IMR-90 (cell line): ENCODE measurements at regions not wholly inside any gene's neighbourhood (a gene's known extent, or its start where the extent isn't known, plus 50 kb on each side); places are given as distances from the start of the nearest gene placed in this dataset.
A peak's percentile ranks its signal among the peaks of the same experiment; 100 is the strongest.

Experiments
- ATAC-seq: fragments of 200-7000 bp; cut with Tn5 transposase; 2 replicates; pipeline ENCODE4 v1.9.1; 2020; ENCODE audit warnings: low read depth, mild to moderate bottlenecking, moderate library complexity
- BruUV-seq: library from RNA; stranded (reverse); fragments of 400-500 nt; replicated peaks from 2 replicates; lab custom pipeline; 2021; lab: Mats Ljungman, UMichigan
- CTCF ChIA-PET: fragments of 300-600 bp; formaldehyde crosslinking; extraction: SDS; loops from one replicate; lab custom pipeline; 2021; ENCODE audit warnings: antibody characterized with exemption; lab: Yijun Ruan, JAX
- POLR2A ChIA-PET: fragments of 300-600 bp; sonication (Branson Sonifier 250); formaldehyde crosslinking; loops from one replicate; lab custom pipeline; 2022; ENCODE audit warnings: antibody characterized with exemption; ENCODE audit not compliant: unreplicated experiment; lab: Charles Lee
- DNase-seq: peaks from one replicate; pipeline ENCODE4 v3.0.0; 2013
- H2AFZ ChIP-seq: replicated peaks from 2 replicates; pipeline ENCODE3; 2013; ENCODE audit warnings: low read length, mild to moderate bottlenecking; ENCODE audit not compliant: poor library complexity
- H2AK5ac ChIP-seq: 2 replicates; pipeline ENCODE4 v1.6.1; 2013; ENCODE audit warnings: low read depth, low read length, inconsistent platforms
- H2AK9ac ChIP-seq: replicated peaks from 2 replicates; pipeline ENCODE3; 2013; ENCODE audit warnings: mild to moderate bottlenecking, low read depth, low read length, moderate library complexity; ENCODE audit not compliant: poor library complexity
- H2BK120ac ChIP-seq: 2 replicates; pipeline ENCODE4 v1.6.1; 2013; ENCODE audit warnings: low read depth, low read length, inconsistent platforms
- H2BK15ac ChIP-seq: 3 replicates; pipeline ENCODE4 v1.6.1; 2013; ENCODE audit warnings: low read depth, low read length, inconsistent platforms
- H2BK20ac ChIP-seq: 2 replicates; pipeline ENCODE4 v1.6.1; 2013; ENCODE audit warnings: low read depth, mild to moderate bottlenecking, inconsistent platforms, low read length, moderate library complexity
- H2BK5ac ChIP-seq: 2 replicates; pipeline ENCODE4 v1.6.1; 2013; ENCODE audit warnings: mild to moderate bottlenecking, low read depth, low read length, inconsistent platforms; ENCODE audit not compliant: poor library complexity, severe bottlenecking
- H3K14ac ChIP-seq: replicated peaks from 2 replicates; pipeline ENCODE4 v1.6.1; 2013; ENCODE audit warnings: low read depth, low read length, inconsistent platforms
- H3K18ac ChIP-seq: 2 replicates; pipeline ENCODE4 v1.6.1; 2013; ENCODE audit warnings: low read depth, low read length, control low read depth
- H3K23ac ChIP-seq: 2 replicates; pipeline ENCODE4 v1.6.1; 2013; ENCODE audit warnings: low read depth, low read length, inconsistent platforms
- H3K27ac ChIP-seq: 2 replicates; pipeline ENCODE4 v1.5.1; 2013; ENCODE audit warnings: mild to moderate bottlenecking, control low read depth, low read length; ENCODE audit not compliant: insufficient read depth
- H3K27me3 ChIP-seq: 2 replicates; pipeline ENCODE4 v1.6.1; 2013; ENCODE audit warnings: low read length; ENCODE audit not compliant: control insufficient read depth, insufficient read depth
- H3K36me3 ChIP-seq: 2 replicates; pipeline ENCODE4 v1.6.1; 2013; ENCODE audit warnings: low read length, mixed read lengths; ENCODE audit not compliant: control insufficient read depth, insufficient read depth
- H3K4ac ChIP-seq: 2 replicates; pipeline ENCODE4 v1.6.1; 2013; ENCODE audit warnings: low read depth, low read length, inconsistent platforms
- H3K4me1 ChIP-seq: 2 replicates; pipeline ENCODE4 v1.6.1; 2013; ENCODE audit warnings: low read length, mixed read lengths; ENCODE audit not compliant: control insufficient read depth, insufficient read depth
- H3K4me2 ChIP-seq: 2 replicates; pipeline ENCODE4 v1.6.1; 2013; ENCODE audit warnings: low read depth, mild to moderate bottlenecking, control low read depth, low read length, moderate library complexity
- H3K4me3 ChIP-seq: 2 replicates; pipeline ENCODE4 v1.5.1; 2013; ENCODE audit warnings: low read depth, mild to moderate bottlenecking, control low read depth, low read length, moderate library complexity; ENCODE audit not compliant: insufficient read depth
- H3K56ac ChIP-seq: 2 replicates; pipeline ENCODE4 v1.6.1; 2013; ENCODE audit warnings: low read length, inconsistent platforms; ENCODE audit not compliant: insufficient read depth; ENCODE audit errors: extremely low read depth
- H3K79me1 ChIP-seq, 2 experiments: 2 replicates each; pipeline ENCODE4 v1.6.1; 2013; ENCODE audit warnings: low read length in 2 of 2, inconsistent platforms in 1 of 2, low read depth in 1 of 2
- H3K9ac ChIP-seq: 2 replicates; pipeline ENCODE4 v1.6.1; 2013; ENCODE audit warnings: low read depth, low read length, control low read depth
- H3K9me1 ChIP-seq: 2 replicates; pipeline ENCODE4 v1.6.1; 2013; ENCODE audit warnings: low read length, inconsistent platforms; ENCODE audit not compliant: insufficient read depth
- H3K9me3 ChIP-seq: 2 replicates; pipeline ENCODE4 v1.6.1; 2013; ENCODE audit warnings: low read length; ENCODE audit not compliant: control insufficient read depth, insufficient read depth
- H4K20me1 ChIP-seq: 2 replicates; pipeline ENCODE4 v1.6.1; 2013; ENCODE audit warnings: low read length, inconsistent platforms; ENCODE audit not compliant: insufficient read depth
- H4K5ac ChIP-seq: 2 replicates; pipeline ENCODE4 v1.6.1; 2013; ENCODE audit warnings: mild to moderate bottlenecking, low read depth, low read length, control low read depth
- H4K8ac ChIP-seq, 2 experiments: 2 replicates each; pipeline ENCODE4 v1.6.1; 2013; ENCODE audit warnings: low read depth in 2 of 2, low read length in 2 of 2, control low read depth in 1 of 2, inconsistent platforms in 1 of 2
- H4K91ac ChIP-seq: 2 replicates; pipeline ENCODE4 v1.6.1; 2013; ENCODE audit warnings: low read depth, low read length, inconsistent platforms; ENCODE audit not compliant: insufficient read depth
- BHLHE40 ChIP-seq: fragments of 150-350 bp; IDR thresholded peaks from 2 replicates; pipeline ENCODE4 v1.6.1; 2016; ENCODE audit warnings: mild to moderate bottlenecking, low read depth, low read length
- NFE2L2 ChIP-seq: fragments of 150-350 bp; IDR thresholded peaks from 2 replicates; pipeline ENCODE4 v1.6.1; 2016; ENCODE audit warnings: low read depth, mild to moderate bottlenecking, low read length
- WGBS, 2 experiments: methylation state at CpG; one replicate each; pipeline versions ENCODE4 v1.1.5 to v1.1.7; 2013; ENCODE audit warnings: missing lambda C conversion rate in 2 of 2; ENCODE audit not compliant: insufficient read length in 1 of 2; ENCODE audit errors: extremely low coverage in 2 of 2; 5-methylcytosine and 5-hydroxymethylcytosine counted together
- dilution Hi-C: fragments of 300-500 bp; cut with HindIII; formaldehyde crosslinking; loops from one replicate; pipeline ENCODE4 v1.14.3; 2018; ENCODE audit warnings: low sequenced_read_pairs; ENCODE audit not compliant: unreplicated experiment
- in situ Hi-C: fragments of 300-500 bp; cut with MboI; formaldehyde crosslinking; loops from 3 replicates; pipeline ENCODE4 v1.14.3; 2019; ENCODE audit warnings: low sequenced_read_pairs, inconsistent platforms, mixed read lengths
- intact Hi-C: fragments of 100-400 bp; cut with micrococcal nuclease; formaldehyde crosslinking; loops from 2 replicates; pipeline ENCODE4 v1.10.0; 2022

GRCh38 chr2:219995399-219995798, 368.0 kb downstream of the SLC4A3 start:
- Histone ChIP-seq H2AFZ (peak overlapping the region; percentile 84), H3K23ac (no peak overlapping the region), H4K20me1 (no peaks in the 10 kb centered on the region), H2BK20ac (peak overlapping the region; percentile 25; the same call in 1 of the 2 replicates), H2AK9ac (no peak overlapping the region), H4K5ac (no peak overlapping the region; the same call in 1 of the 2 replicates), H3K9ac (no peak overlapping the region), H2BK120ac (0 out of 2 replicates have a peak overlapping the region, but pooled peaks have one; percentile 14), H2BK5ac (no peak overlapping the region), H3K9me1 (no peaks in the 10 kb centered on the region), H3K56ac (no peak overlapping the region), H2AK5ac (0 out of 2 replicates have a peak overlapping the region, but pooled peaks have one; percentile 39), H3K4ac (0 out of 2 replicates have a peak overlapping the region, but pooled peaks have one; percentile 20), H3K18ac (peak overlapping the region; percentile 82), H3K14ac (no peak overlapping the region), H3K4me1 (peaks cover 4% of the 10 kb centered on the region; the same call in 1 of the 2 replicates), H3K27me3 (no peaks in the 10 kb centered on the region), H4K91ac (peak overlapping the region; percentile 28; the same call in 1 of the 2 replicates), H2BK15ac (0 out of 3 replicates have a peak overlapping the region, but pooled peaks have one; percentile 45), H3K4me2 (peak overlapping the region; percentile 66), H3K79me1 (no peaks in the 10 kb centered on the region), H3K9me3 (0 out of 2 replicates have a peak, but pooled peaks cover 3% of the 10 kb centered on the region), H3K36me3 (no peaks in the 10 kb centered on the region), H3K4me3 (no peak overlapping the region), H4K8ac (peak overlapping the region in 1 of 2 experiments; percentile 66; a peak in 3 of 4 replicates), H3K27ac (no peak overlapping the region)
- dilution Hi-C loops (no loop called here), intact Hi-C loops (loop anchor here (5.0 kb wide), 3 partner anchors 258 to 1972 kb away; partner anchors contain the start of gene EPHA4), in situ Hi-C loops (no loop called here)
- ChIA-PET CTCF (no interaction called here), POLR2A (no interaction called here)
- WGBS, 2 experiments: 60% methylated on average over 1 of the region's 5 CpGs; no CpG with 5 or more reads in 1 of the 2 experiments
- ATAC-seq (peak; percentile 53), DNase-seq (no peak)
- no peak for TF ChIP-seq BHLHE40
- TF ChIP-seq NFE2L2: no peak
- no TSS peak for BruUV-seq
